ENCODE measurements at regions not wholly inside any gene's neighbourhood (a gene's known extent, or its start where the extent isn't known, plus 50 kb on each side); places are given as distances from the start of the nearest gene placed in this dataset.

- peak; percentile 2 for DNase-seq
These were observed 462.0 kb downstream of the PDCD6IP start for GRCh38 chr3:34260271-34261000.

- DNase-seq = no peak
These were observed 462.6 kb downstream of the PDCD6IP start for GRCh38 chr3:34261001-34261385.

GRCh38 chr3:34263101-34263621 lies 464.7 kb downstream of the PDCD6IP start:
- no peak for DNase-seq

GRCh38 chr3:34264337-34265041 lies 466.1 kb downstream of the PDCD6IP start:
- no peak for DNase-seq

- no peak for DNase-seq
These were observed 468.7 kb downstream of the PDCD6IP start for GRCh38 chr3:34267088-34267487.

GRCh38 chr3:34268032-34268709 lies 469.7 kb downstream of the PDCD6IP start:
- DNase-seq = no peak

- DNase-seq = no peak
These were observed 477.4 kb downstream of the PDCD6IP start for GRCh38 chr3:34275811-34276210.

GRCh38 chr3:34276342-34276741 lies 477.9 kb downstream of the PDCD6IP start:
- no peak for DNase-seq

- no peak for DNase-seq
These were observed 478.7 kb downstream of the PDCD6IP start for GRCh38 chr3:34277110-34277509.

GRCh38 chr3:34279901-34280300 lies 481.5 kb downstream of the PDCD6IP start:
- no peak for DNase-seq

- no peak for DNase-seq
These were observed 485.3 kb downstream of the PDCD6IP start for GRCh38 chr3:34283751-34284150.

- DNase-seq = no peak
These were observed 486.8 kb downstream of the PDCD6IP start for GRCh38 chr3:34284959-34285826.

- DNase-seq = no peak
These were observed 487.4 kb downstream of the PDCD6IP start for GRCh38 chr3:34285827-34286188.

- DNase-seq = no peak
These were observed 494.3 kb downstream of the PDCD6IP start for GRCh38 chr3:34292605-34293300.

GRCh38 chr3:34294240-34294639 lies 495.8 kb downstream of the PDCD6IP start:
- DNase-seq = no peak

GRCh38 chr3:34296796-34297195 lies 498.4 kb downstream of the PDCD6IP start:
- DNase-seq = no peak

- no peak for DNase-seq
These were observed 500.2 kb downstream of the PDCD6IP start for GRCh38 chr3:34298653-34299052.

- no peak for DNase-seq
These were observed 502.2 kb downstream of the PDCD6IP start for GRCh38 chr3:34300621-34301020.

- DNase-seq = no peak
These were observed 502.9 kb downstream of the PDCD6IP start for GRCh38 chr3:34301313-34301712.

GRCh38 chr3:34305266-34305665 lies 506.8 kb downstream of the PDCD6IP start:
- no peak for DNase-seq

GRCh38 chr3:34312684-34313083 lies 514.3 kb downstream of the PDCD6IP start:
- DNase-seq = no peak

- no peak for DNase-seq
These were observed 521.5 kb downstream of the PDCD6IP start for GRCh38 chr3:34319881-34320280.
